SU-DHL-6 (cell line): ENCODE measurements at regions not wholly inside any gene's neighbourhood (a gene's known extent, or its start where the extent isn't known, plus 50 kb on each side); places are given as distances from the start of the nearest gene placed in this dataset.
"Not testable (repeated sequence)": the region's sequence is repeated elsewhere in the genome, so short reads cannot be mapped to it uniquely, and the experiment has no call there.

ENCODE experiments used
- H2AFZ ChIP-seq: fragments of 200-600 bp; sonication (generic); 2 replicates; pipeline ENCODE4 v1.6.1; 2014; ENCODE audit warnings: low read depth, mild to moderate bottlenecking, moderate library complexity, mixed read lengths, antibody characterized with exemption, low read length; ENCODE audit not compliant: severe bottlenecking
- H3F3A ChIP-seq: fragments of 200-600 bp; shearing (Covaris generic); 2 replicates; pipeline ENCODE4 v1.6.0; 2016; ENCODE audit warnings: antibody characterized with exemption, mild to moderate bottlenecking; ENCODE audit not compliant: insufficient read depth
- H3K27ac ChIP-seq: fragments of 200-600 bp; sonication (generic); 2 replicates; pipeline ENCODE4 v1.5.1; 2016; ENCODE audit warnings: low read depth, mild to moderate bottlenecking, low read length, moderate library complexity, mixed read lengths
- H3K27me3 ChIP-seq: fragments of 200-600 bp; sonication (generic), shearing (Covaris generic); 2 replicates; pipeline ENCODE4 v1.6.0; 2014; ENCODE audit warnings: mild to moderate bottlenecking, low read length
- H3K36me3 ChIP-seq: fragments of 200-600 bp; sonication (generic); 2 replicates; pipeline ENCODE4 v1.6.1; 2014; ENCODE audit warnings: mild to moderate bottlenecking, low read length, mixed read lengths
- H3K4me2 ChIP-seq: fragments of 300-600, 200-600 bp; shearing (Covaris generic), sonication (generic); 2 replicates; pipeline ENCODE4 v1.6.0; 2014; ENCODE audit warnings: low read length, low read depth, mild to moderate bottlenecking; ENCODE audit not compliant: poor library complexity, severe bottlenecking
- H3K4me3 ChIP-seq: fragments of 200-600 bp; sonication (generic); 2 replicates; pipeline ENCODE4 v1.5.1; 2014; ENCODE audit warnings: antibody characterized with exemption, low read length, mild to moderate bottlenecking, mixed read lengths; ENCODE audit not compliant: insufficient read depth, poor library complexity, severe bottlenecking
- H3K79me2 ChIP-seq: fragments of 200-600 bp; sonication (generic); 2 replicates; pipeline ENCODE4 v1.6.1; 2014; ENCODE audit warnings: mild to moderate bottlenecking, low read length, moderate library complexity; ENCODE audit not compliant: insufficient read depth
- H3K9ac ChIP-seq: fragments of 200-600 bp; sonication (generic); 2 replicates; pipeline ENCODE4 v1.7.0; 2014; ENCODE audit warnings: mild to moderate bottlenecking, low read length
- H3K9me2 ChIP-seq: fragments of 200-600 bp; sonication (generic); replicated peaks from 2 replicates; pipeline ENCODE4 v1.6.1; 2014; ENCODE audit warnings: low read length; ENCODE audit not compliant: insufficient read depth
- H3K9me3 ChIP-seq: fragments of 200-600 bp; sonication (generic); 2 replicates; pipeline ENCODE4 v1.6.1; 2014; ENCODE audit warnings: low read length, mixed read lengths; ENCODE audit not compliant: insufficient read depth
- H4K20me1 ChIP-seq: fragments of 200-600 bp; sonication (generic); 2 replicates; pipeline ENCODE4 v1.6.1; 2014; ENCODE audit warnings: low read depth, mild to moderate bottlenecking, antibody characterized with exemption, low read length, moderate library complexity, mixed read lengths
- EZH2phosphoT487 ChIP-seq: fragments of 200-600 bp; sonication (generic), shearing (Covaris generic); conservative IDR thresholded peaks from 2 replicates; pipeline ENCODE4 v1.6.1; 2018; ENCODE audit warnings: mild to moderate bottlenecking, antibody characterized with exemption, low read length, moderate library complexity, mixed read lengths
- TF ChIP-seq, protein P1 (sequence below): fragments of 200-600 bp; sonication (generic); IDR thresholded peaks from one replicate; pipeline ENCODE4 v1.5.1; 2017; ENCODE audit warnings: antibody characterized with exemption, mild to moderate bottlenecking, low read length, moderate library complexity; ENCODE audit not compliant: insufficient read depth, poor library complexity, severe bottlenecking

DNA sequence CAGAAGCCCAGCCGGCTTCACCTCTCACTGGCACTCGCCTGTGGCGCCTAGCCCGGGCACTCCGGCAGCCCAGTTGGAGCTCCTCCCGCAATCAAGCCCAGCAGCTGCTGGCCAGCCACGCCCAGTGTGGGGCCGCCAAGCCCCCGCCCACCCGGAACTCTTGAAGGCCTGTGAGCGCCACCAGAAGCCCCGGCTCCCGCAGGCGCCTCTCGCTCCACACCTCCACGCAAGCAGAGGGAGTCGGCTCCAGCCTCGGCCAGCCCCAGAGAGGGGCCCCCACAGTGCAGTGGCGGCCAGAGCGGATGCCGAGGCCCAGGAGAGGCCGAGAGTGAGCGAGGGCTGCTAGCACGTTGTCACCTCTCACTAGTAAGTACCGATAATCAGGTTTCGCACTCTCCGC, 240.7 kb downstream of the TFEC start:
- Histone ChIP-seq H3K27ac (no peak overlapping the region), H3K27me3 (no peaks in the 10 kb centered on the region), H2AFZ (no peak overlapping the region), H3K4me2 (no peak overlapping the region), H3K36me3 (no peaks in the 10 kb centered on the region), H3K4me3 (no peak overlapping the region), H3K9me3 (no peaks in the 10 kb centered on the region), H4K20me1 (no peaks in the 10 kb centered on the region), H3K79me2 (no peaks in the 10 kb centered on the region), H3K9me2 (no peaks in the 10 kb centered on the region), H3K9ac (no peak overlapping the region), H3F3A (no peaks in the 10 kb centered on the region)
- TF ChIP-seq EZH2phosphoT487 = no peak
- TF ChIP-seq, protein P1, sequence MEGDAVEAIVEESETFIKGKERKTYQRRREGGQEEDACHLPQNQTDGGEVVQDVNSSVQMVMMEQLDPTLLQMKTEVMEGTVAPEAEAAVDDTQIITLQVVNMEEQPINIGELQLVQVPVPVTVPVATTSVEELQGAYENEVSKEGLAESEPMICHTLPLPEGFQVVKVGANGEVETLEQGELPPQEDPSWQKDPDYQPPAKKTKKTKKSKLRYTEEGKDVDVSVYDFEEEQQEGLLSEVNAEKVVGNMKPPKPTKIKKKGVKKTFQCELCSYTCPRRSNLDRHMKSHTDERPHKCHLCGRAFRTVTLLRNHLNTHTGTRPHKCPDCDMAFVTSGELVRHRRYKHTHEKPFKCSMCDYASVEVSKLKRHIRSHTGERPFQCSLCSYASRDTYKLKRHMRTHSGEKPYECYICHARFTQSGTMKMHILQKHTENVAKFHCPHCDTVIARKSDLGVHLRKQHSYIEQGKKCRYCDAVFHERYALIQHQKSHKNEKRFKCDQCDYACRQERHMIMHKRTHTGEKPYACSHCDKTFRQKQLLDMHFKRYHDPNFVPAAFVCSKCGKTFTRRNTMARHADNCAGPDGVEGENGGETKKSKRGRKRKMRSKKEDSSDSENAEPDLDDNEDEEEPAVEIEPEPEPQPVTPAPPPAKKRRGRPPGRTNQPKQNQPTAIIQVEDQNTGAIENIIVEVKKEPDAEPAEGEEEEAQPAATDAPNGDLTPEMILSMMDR = no peak

DNA sequence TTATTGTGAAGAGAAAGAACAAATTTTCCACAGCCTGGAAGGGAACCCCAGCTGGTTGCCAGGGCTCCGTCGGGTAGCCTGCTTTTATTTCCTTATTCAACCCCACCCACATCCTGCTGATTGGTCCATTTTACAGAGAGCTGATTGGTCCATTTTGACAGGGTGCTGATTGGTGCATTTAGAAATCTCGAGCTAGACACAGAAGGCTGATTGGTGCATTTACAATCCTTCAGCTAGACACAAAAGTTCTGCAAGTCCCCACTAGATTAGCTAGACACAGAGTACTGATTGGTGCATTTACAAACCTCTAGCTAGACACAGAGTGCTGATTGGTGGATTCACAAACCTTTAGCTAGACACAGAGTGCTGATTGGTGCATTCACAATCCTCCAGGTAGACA, 241.1 kb downstream of the TFEC start:
- H3K9ac ChIP-seq, H3K4me2 ChIP-seq, H3K79me2 ChIP-seq, H4K20me1 ChIP-seq, H3K36me3 ChIP-seq, H3F3A ChIP-seq, H3K9me2 ChIP-seq, H3K27ac ChIP-seq, H3K9me3 ChIP-seq, H2AFZ ChIP-seq, H3K4me3 ChIP-seq, H3K27me3 ChIP-seq: not testable (repeated sequence)

DNA sequence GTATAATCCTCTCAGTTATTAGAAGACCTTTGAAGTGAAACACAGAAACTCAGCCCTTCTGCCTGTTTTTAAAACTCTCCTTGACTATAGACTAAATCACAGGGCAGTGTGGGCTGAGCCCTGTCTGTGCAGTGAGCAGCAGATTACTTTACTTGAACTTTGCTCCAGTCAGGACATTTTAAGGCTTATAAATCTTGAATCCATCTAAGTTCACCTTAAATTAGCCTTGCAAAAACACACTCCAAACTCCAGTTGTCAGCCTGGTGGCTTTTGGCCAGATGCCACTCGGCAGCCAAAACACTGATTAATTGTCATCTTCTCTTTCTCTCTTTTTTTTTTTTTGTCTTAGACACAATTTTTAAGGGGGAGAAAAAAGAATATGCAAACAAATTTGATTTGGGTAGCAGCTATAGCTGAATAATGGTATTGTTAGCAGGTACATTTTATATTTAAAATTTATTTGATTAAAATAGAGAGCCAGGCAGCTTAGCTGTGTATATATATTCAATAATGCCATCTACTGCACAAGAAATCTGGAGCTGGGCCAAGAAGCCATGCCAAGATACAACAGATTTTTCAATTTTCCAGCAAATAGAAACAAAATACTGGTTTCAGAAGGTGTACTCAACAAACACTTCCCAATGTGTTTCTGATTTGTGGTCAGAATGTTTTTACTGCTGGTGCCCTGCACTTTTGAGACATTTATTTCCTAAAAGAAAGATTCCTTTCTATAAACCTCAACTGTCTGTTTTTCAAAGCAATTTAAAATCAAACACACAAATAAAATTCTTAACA, 247.7 kb downstream of the TFEC start:
- Histone ChIP-seq H3K9ac (no peak overlapping the region), H3K36me3 (no peaks in the 10 kb centered on the region), H3F3A (no peaks in the 10 kb centered on the region), H3K27me3 (no peaks in the 10 kb centered on the region), H3K4me2 (no peak overlapping the region), H3K9me3 (no peaks in the 10 kb centered on the region), H2AFZ (no peak overlapping the region), H4K20me1 (no peaks in the 10 kb centered on the region), H3K27ac (no peak overlapping the region), H3K9me2 (no peaks in the 10 kb centered on the region), H3K4me3 (no peak overlapping the region), H3K79me2 (no peaks in the 10 kb centered on the region)
- no peak for TF ChIP-seq EZH2phosphoT487
- TF ChIP-seq, protein P1 = no peak

DNA sequence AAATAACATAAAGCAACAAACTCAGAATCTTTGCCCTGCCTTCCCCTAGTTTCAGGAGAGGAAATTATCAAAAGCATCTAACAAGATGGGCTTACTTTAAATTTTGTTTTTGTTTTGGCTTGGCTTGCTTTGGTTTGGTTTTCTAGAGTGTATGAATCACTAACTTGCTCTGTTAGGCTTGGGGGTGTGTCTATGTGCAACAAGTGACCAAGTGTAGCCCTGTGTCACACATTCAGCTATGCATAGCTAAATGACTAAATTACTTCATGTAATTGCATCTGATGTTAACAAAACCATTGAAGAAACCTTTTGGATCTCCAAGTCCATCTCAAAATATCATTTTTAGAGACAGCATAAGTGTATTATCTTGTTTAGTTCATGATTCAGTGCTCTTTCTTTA, 251.0 kb downstream of the TFEC start:
- Histone ChIP-seq H3K9me3 (no peaks in the 10 kb centered on the region), H3K4me3 (no peak overlapping the region), H4K20me1 (no peaks in the 10 kb centered on the region), H3K36me3 (no peaks in the 10 kb centered on the region), H3K9ac (no peak overlapping the region), H3K27ac (no peak overlapping the region), H3F3A (no peaks in the 10 kb centered on the region), H2AFZ (no peak overlapping the region), H3K9me2 (no peaks in the 10 kb centered on the region), H3K27me3 (no peaks in the 10 kb centered on the region), H3K4me2 (no peak overlapping the region), H3K79me2 (no peaks in the 10 kb centered on the region)
- no peak for TF ChIP-seq EZH2phosphoT487
- TF ChIP-seq, protein P1 = no peak
